ENCODE measurements at regions not wholly inside any gene's neighbourhood (a gene's known extent, or its start where the extent isn't known, plus 50 kb on each side); places are given as distances from the start of the nearest gene placed in this dataset.

- H3K4me2 ChIP-seq = no peak overlapping the region
- H3K4me1 ChIP-seq (ENCODE audit: low read depth, poor library complexity, severe bottlenecking) = no peaks in the 10 kb centered on the region
- no peak overlapping the region for H3K4me3 ChIP-seq (IDR thresholded peaks at IDR 0.05; ENCODE audit: insufficient read depth, low read depth, low read length)
- TF ChIP-seq, protein P1, sequence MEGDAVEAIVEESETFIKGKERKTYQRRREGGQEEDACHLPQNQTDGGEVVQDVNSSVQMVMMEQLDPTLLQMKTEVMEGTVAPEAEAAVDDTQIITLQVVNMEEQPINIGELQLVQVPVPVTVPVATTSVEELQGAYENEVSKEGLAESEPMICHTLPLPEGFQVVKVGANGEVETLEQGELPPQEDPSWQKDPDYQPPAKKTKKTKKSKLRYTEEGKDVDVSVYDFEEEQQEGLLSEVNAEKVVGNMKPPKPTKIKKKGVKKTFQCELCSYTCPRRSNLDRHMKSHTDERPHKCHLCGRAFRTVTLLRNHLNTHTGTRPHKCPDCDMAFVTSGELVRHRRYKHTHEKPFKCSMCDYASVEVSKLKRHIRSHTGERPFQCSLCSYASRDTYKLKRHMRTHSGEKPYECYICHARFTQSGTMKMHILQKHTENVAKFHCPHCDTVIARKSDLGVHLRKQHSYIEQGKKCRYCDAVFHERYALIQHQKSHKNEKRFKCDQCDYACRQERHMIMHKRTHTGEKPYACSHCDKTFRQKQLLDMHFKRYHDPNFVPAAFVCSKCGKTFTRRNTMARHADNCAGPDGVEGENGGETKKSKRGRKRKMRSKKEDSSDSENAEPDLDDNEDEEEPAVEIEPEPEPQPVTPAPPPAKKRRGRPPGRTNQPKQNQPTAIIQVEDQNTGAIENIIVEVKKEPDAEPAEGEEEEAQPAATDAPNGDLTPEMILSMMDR (conservative IDR thresholded peaks at IDR 0.05; ENCODE audit: low read depth, low read length) = no peak
- no peaks in the 10 kb centered on the region for H3K36me3 ChIP-seq (ENCODE audit: insufficient read depth)
- no peak overlapping the region for H3K27ac ChIP-seq
- H3K27me3 ChIP-seq (ENCODE audit: insufficient read depth, low read depth) = no peaks in the 10 kb centered on the region
- H3K9ac ChIP-seq = no peak overlapping the region
- no peak overlapping the region for H2AFZ ChIP-seq (ENCODE audit: low read depth)
- H3K79me2 ChIP-seq (ENCODE audit: insufficient read depth, low read depth) = no peaks in the 10 kb centered on the region
- no peaks in the 10 kb centered on the region for H4K20me1 ChIP-seq (ENCODE audit: insufficient read depth)
Observed at GRCh38 chr10:107579970-107580369, 415.5 kb upstream of the SORCS1 start.

GRCh38 chr10:107577221-107577620 is 412.7 kb upstream of the SORCS1 start:
- Histone ChIP-seq H3K9ac (no peak overlapping the region), H3K4me1 (ENCODE audit: low read depth, poor library complexity, severe bottlenecking) (no peaks in the 10 kb centered on the region), H3K79me2 (ENCODE audit: insufficient read depth, low read depth) (no peaks in the 10 kb centered on the region), H3K27ac (no peak overlapping the region), H2AFZ (ENCODE audit: low read depth) (no peak overlapping the region), H3K27me3 (ENCODE audit: insufficient read depth, low read depth) (no peaks in the 10 kb centered on the region), H3K4me2 (no peak overlapping the region), H3K4me3 (IDR thresholded peaks at IDR 0.05; ENCODE audit: insufficient read depth, low read depth, low read length) (no peak overlapping the region), H3K36me3 (ENCODE audit: insufficient read depth) (no peaks in the 10 kb centered on the region), H4K20me1 (ENCODE audit: insufficient read depth) (no peaks in the 10 kb centered on the region)
- TF ChIP-seq, protein P1 (conservative IDR thresholded peaks at IDR 0.05; ENCODE audit: low read depth, low read length) = no peak

DNA sequence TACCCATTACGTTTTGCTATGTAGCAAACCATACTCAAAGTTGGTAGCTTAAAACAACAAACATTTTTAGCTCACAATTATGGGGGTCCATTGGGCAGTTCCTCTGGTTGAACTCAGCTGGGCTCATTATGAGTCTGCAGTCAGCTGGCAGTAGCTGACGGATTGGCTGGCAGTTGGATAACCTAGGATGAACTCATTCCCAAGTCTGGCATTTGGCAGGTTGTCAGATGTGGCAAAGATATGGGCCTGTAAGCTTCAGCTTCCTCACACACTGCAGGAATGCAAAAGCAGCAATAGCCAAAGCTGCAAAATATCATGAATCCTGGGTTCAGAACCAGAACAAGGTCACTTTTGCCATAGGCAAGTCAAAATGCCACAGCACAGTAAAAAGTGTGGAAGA is 412.2 kb upstream of the SORCS1 start:
- Histone ChIP-seq H4K20me1 (ENCODE audit: insufficient read depth) (no peaks in the 10 kb centered on the region), H3K27me3 (ENCODE audit: insufficient read depth, low read depth) (no peaks in the 10 kb centered on the region), H3K4me3 (IDR thresholded peaks at IDR 0.05; ENCODE audit: insufficient read depth, low read depth, low read length) (no peak overlapping the region), H3K4me1 (ENCODE audit: low read depth, poor library complexity, severe bottlenecking) (no peaks in the 10 kb centered on the region), H3K9ac (no peak overlapping the region), H2AFZ (ENCODE audit: low read depth) (no peak overlapping the region), H3K27ac (no peak overlapping the region), H3K79me2 (ENCODE audit: insufficient read depth, low read depth) (no peaks in the 10 kb centered on the region), H3K36me3 (ENCODE audit: insufficient read depth) (no peaks in the 10 kb centered on the region), H3K4me2 (no peak overlapping the region)
- TF ChIP-seq, protein P1 (conservative IDR thresholded peaks at IDR 0.05; ENCODE audit: low read depth, low read length) = no peak

- Histone ChIP-seq H3K9ac (no peak overlapping the region), H4K20me1 (ENCODE audit: insufficient read depth) (no peaks in the 10 kb centered on the region), H3K79me2 (ENCODE audit: insufficient read depth, low read depth) (no peaks in the 10 kb centered on the region), H3K4me1 (ENCODE audit: low read depth, poor library complexity, severe bottlenecking) (no peaks in the 10 kb centered on the region), H3K36me3 (ENCODE audit: insufficient read depth) (no peaks in the 10 kb centered on the region), H3K27ac (no peak overlapping the region), H3K27me3 (ENCODE audit: insufficient read depth, low read depth) (no peaks in the 10 kb centered on the region), H3K4me3 (IDR thresholded peaks at IDR 0.05; ENCODE audit: insufficient read depth, low read depth, low read length) (no peak overlapping the region), H3K4me2 (no peak overlapping the region), H2AFZ (ENCODE audit: low read depth) (no peak overlapping the region)
- TF ChIP-seq, protein P1 (conservative IDR thresholded peaks at IDR 0.05; ENCODE audit: low read depth, low read length) = no peak
Observed at GRCh38 chr10:107565014-107565413, 400.5 kb upstream of the SORCS1 start.

All from KMS-11 (cell line).